Liver (tissue), 8 donors: ENCODE measurements at regions not wholly inside any gene's neighbourhood (a gene's known extent, or its start where the extent isn't known, plus 50 kb on each side); places are given as distances from the start of the nearest gene placed in this dataset.

ENCODE experiments used
- DNase-seq: peaks from one replicate; pipeline ENCODE4 v3.0.0-alpha.2; 2017; ENCODE audit warnings: low spot score
- H3K27ac ChIP-seq, 2 donors: one replicate each; pipeline ENCODE4 v1.7.0; 2013; ENCODE audit warnings: inconsistent platforms in 2 of 2, low read length in 2 of 2, control low read depth in 1 of 2, low read depth in 1 of 2, mild to moderate bottlenecking in 1 of 2
- H3K27me3 ChIP-seq, 4 donors: one replicate each; pipeline versions ENCODE4 v1.6.1 to v1.7.0; 2013; ENCODE audit warnings: low read length in 3 of 4, inconsistent platforms in 1 of 4, mild to moderate bottlenecking in 1 of 4, moderate library complexity in 1 of 4; ENCODE audit not compliant: control insufficient read depth in 4 of 4, insufficient read depth in 4 of 4
- H3K36me3 ChIP-seq, 4 donors: one replicate each; pipeline versions ENCODE4 v1.6.1 to v1.7.0; 2013; ENCODE audit warnings: low read length in 3 of 4, mild to moderate bottlenecking in 3 of 4, low read depth in 1 of 4, moderate library complexity in 1 of 4; ENCODE audit not compliant: control insufficient read depth in 4 of 4, insufficient read depth in 3 of 4
- H3K4me1 ChIP-seq, 4 donors: one replicate each; pipeline versions ENCODE4 v1.6.1 to v1.7.0; 2013; ENCODE audit warnings: low read length in 3 of 4, mild to moderate bottlenecking in 3 of 4, moderate library complexity in 1 of 4; ENCODE audit not compliant: control insufficient read depth in 4 of 4, insufficient read depth in 4 of 4
- H3K4me3 ChIP-seq, 3 donors: one replicate each; pipeline versions ENCODE4 v1.6.1 to v1.7.0; 2013; ENCODE audit warnings: low read length in 3 of 3, control low read depth in 1 of 3, low read depth in 1 of 3, mild to moderate bottlenecking in 1 of 3
- H3K9ac ChIP-seq, 2 donors: one replicate each; pipeline ENCODE4 v1.7.0; 2013; ENCODE audit warnings: low read length in 2 of 2, mild to moderate bottlenecking in 2 of 2, moderate library complexity in 2 of 2, control low read depth in 1 of 2, low read depth in 1 of 2
- H3K9me3 ChIP-seq, 4 donors: one replicate each; pipeline versions ENCODE4 v1.6.1 to v1.7.0; 2013; ENCODE audit warnings: low read length in 3 of 4; ENCODE audit not compliant: control insufficient read depth in 4 of 4
- EGR1 ChIP-seq, 2 donors: IDR thresholded peaks; 2 replicates each; pipeline ENCODE4 v1.6.1; 2016 to 2018; ENCODE audit warnings: antibody characterized with exemption in 2 of 2, low read depth in 2 of 2
- FOXA1 ChIP-seq: IDR thresholded peaks from 2 replicates; pipeline ENCODE4 v1.6.1; 2016; ENCODE audit warnings: antibody characterized with exemption
- FOXA2 ChIP-seq: IDR thresholded peaks from 2 replicates; pipeline ENCODE4 v1.6.1; 2016; ENCODE audit warnings: antibody characterized with exemption
- GABPA ChIP-seq, 2 donors: IDR thresholded peaks in 1 of 2; conservative IDR thresholded peaks in 1 of 2; 2 replicates each; pipeline ENCODE4 v1.6.1; 2016; ENCODE audit warnings: antibody characterized with exemption in 2 of 2, mild to moderate bottlenecking in 1 of 2, moderate library complexity in 1 of 2
- HNF4A ChIP-seq, 2 donors: conservative IDR thresholded peaks; 2 replicates each; pipeline ENCODE4 v1.6.1; 2016; ENCODE audit warnings: antibody characterized with exemption in 2 of 2, mild to moderate bottlenecking in 2 of 2
- HNF4G ChIP-seq: IDR thresholded peaks from 2 replicates; pipeline ENCODE4 v1.6.1; 2016; ENCODE audit warnings: antibody characterized with exemption
- RXRA ChIP-seq, 2 donors: IDR thresholded peaks; 2 replicates each; pipeline ENCODE4 v1.6.1; 2017 to 2018; ENCODE audit warnings: antibody characterized with exemption in 2 of 2, mild to moderate bottlenecking in 1 of 2
- SP1 ChIP-seq: IDR thresholded peaks from 2 replicates; pipeline ENCODE4 v1.6.1; 2018; ENCODE audit warnings: antibody characterized with exemption, mild to moderate bottlenecking
- TAF1 ChIP-seq: conservative IDR thresholded peaks from 2 replicates; pipeline ENCODE4 v1.6.1; 2016; ENCODE audit warnings: antibody characterized with exemption, mild to moderate bottlenecking
- YY1 ChIP-seq: IDR thresholded peaks from 2 replicates; pipeline ENCODE4 v1.6.1; 2016; ENCODE audit warnings: antibody characterized with exemption, mild to moderate bottlenecking
- WGBS: extraction: QIAGEN DNeasy Blood & Tissue Kit; methylation state at CpG from one replicate; pipeline ENCODE4 v1.1.7; 2013; 5-methylcytosine and 5-hydroxymethylcytosine counted together
- TF ChIP-seq, protein P1 (sequence below): IDR thresholded peaks from 2 replicates; pipeline ENCODE4 v1.6.1; 2016; ENCODE audit warnings: antibody characterized with exemption
- TF ChIP-seq, protein P2 (sequence below): IDR thresholded peaks from 2 replicates; pipeline ENCODE4 v1.6.1; 2016; ENCODE audit warnings: antibody characterized with exemption
- TF ChIP-seq, protein P3 (sequence below): IDR thresholded peaks from 2 replicates; pipeline ENCODE4 v1.6.1; 2016; ENCODE audit warnings: antibody characterized with exemption
- TF ChIP-seq, protein P4 (sequence below): IDR thresholded peaks from 2 replicates; pipeline ENCODE4 v1.6.1; 2016; ENCODE audit warnings: antibody characterized with exemption, mild to moderate bottlenecking
- TF ChIP-seq, protein P5 (sequence below): fragments of 150-350 bp; IDR thresholded peaks from 2 replicates; pipeline ENCODE4 v1.5.1; 2017; ENCODE audit warnings: improper control_type of control experiment, low read depth, low read length; ENCODE audit not compliant: missing input control
- donor health status: healthy.
- donor health status: healthy.
- donor health status: healthy.
- donor health status: healthy.
- donor health status: healthy.

DNA sequence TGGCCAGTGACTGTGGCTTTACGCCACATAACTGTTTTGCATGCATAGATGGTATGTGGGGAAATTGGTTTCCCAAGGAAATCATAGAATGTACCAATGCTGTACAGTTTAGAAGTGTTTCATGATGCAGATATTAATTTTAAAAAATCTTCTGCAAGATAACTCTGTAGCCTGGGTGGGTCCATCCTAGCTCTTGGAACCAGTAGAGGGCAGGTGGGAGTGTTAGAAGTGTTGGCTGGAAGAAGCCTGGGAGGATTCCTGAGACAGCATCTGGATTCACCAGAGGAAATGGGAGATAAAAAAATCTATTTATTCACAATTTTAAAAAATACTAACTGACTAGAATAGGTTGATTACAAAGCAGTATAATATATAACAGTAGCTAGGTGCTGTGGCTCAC is 139.9 kb upstream of the GRIA4 start:
- WGBS, result 93% methylated on average over 1 of the region's 1 CpG
- Histone ChIP-seq H3K4me1 (no peaks in the 10 kb centered on the region), H3K9me3 (no peaks in the 10 kb centered on the region), H3K27ac (no peak overlapping the region), H3K9ac (no peak overlapping the region), H3K4me3 (no peak overlapping the region), H3K27me3 (no peaks in the 10 kb centered on the region), H3K36me3 (no peaks in the 10 kb centered on the region)
- no peak for DNase-seq
- TF ChIP-seq SP1, result no peak
- TF ChIP-seq, protein P1, sequence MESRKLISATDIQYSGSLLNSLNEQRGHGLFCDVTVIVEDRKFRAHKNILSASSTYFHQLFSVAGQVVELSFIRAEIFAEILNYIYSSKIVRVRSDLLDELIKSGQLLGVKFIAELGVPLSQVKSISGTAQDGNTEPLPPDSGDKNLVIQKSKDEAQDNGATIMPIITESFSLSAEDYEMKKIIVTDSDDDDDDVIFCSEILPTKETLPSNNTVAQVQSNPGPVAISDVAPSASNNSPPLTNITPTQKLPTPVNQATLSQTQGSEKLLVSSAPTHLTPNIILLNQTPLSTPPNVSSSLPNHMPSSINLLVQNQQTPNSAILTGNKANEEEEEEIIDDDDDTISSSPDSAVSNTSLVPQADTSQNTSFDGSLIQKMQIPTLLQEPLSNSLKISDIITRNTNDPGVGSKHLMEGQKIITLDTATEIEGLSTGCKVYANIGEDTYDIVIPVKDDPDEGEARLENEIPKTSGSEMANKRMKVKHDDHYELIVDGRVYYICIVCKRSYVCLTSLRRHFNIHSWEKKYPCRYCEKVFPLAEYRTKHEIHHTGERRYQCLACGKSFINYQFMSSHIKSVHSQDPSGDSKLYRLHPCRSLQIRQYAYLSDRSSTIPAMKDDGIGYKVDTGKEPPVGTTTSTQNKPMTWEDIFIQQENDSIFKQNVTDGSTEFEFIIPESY, result no peak
- no peak for TF ChIP-seq RXRA (IDR thresholded peaks at IDR 0.05)
- no peak for TF ChIP-seq GABPA (IDR thresholded peaks at IDR 0.05 in 1 of 2, conservative IDR thresholded peaks at IDR 0.05 in 1 of 2)
- TF ChIP-seq, protein P2, sequence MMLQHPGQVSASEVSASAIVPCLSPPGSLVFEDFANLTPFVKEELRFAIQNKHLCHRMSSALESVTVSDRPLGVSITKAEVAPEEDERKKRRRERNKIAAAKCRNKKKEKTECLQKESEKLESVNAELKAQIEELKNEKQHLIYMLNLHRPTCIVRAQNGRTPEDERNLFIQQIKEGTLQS, result no peak
- no peak for TF ChIP-seq YY1
- no peak for TF ChIP-seq HNF4A (conservative IDR thresholded peaks at IDR 0.05)
- TF ChIP-seq EGR1 (IDR thresholded peaks at IDR 0.05; ENCODE audit: low read depth in 2 of 2), result no peak
- no peak for TF ChIP-seq TAF1
- TF ChIP-seq, protein P3, sequence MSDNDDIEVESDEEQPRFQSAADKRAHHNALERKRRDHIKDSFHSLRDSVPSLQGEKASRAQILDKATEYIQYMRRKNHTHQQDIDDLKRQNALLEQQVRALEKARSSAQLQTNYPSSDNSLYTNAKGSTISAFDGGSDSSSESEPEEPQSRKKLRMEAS, result no peak
- no peak for TF ChIP-seq HNF4G
- TF ChIP-seq FOXA2, result no peak
- TF ChIP-seq, protein P4, sequence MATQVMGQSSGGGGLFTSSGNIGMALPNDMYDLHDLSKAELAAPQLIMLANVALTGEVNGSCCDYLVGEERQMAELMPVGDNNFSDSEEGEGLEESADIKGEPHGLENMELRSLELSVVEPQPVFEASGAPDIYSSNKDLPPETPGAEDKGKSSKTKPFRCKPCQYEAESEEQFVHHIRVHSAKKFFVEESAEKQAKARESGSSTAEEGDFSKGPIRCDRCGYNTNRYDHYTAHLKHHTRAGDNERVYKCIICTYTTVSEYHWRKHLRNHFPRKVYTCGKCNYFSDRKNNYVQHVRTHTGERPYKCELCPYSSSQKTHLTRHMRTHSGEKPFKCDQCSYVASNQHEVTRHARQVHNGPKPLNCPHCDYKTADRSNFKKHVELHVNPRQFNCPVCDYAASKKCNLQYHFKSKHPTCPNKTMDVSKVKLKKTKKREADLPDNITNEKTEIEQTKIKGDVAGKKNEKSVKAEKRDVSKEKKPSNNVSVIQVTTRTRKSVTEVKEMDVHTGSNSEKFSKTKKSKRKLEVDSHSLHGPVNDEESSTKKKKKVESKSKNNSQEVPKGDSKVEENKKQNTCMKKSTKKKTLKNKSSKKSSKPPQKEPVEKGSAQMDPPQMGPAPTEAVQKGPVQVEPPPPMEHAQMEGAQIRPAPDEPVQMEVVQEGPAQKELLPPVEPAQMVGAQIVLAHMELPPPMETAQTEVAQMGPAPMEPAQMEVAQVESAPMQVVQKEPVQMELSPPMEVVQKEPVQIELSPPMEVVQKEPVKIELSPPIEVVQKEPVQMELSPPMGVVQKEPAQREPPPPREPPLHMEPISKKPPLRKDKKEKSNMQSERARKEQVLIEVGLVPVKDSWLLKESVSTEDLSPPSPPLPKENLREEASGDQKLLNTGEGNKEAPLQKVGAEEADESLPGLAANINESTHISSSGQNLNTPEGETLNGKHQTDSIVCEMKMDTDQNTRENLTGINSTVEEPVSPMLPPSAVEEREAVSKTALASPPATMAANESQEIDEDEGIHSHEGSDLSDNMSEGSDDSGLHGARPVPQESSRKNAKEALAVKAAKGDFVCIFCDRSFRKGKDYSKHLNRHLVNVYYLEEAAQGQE, result no peak
- TF ChIP-seq FOXA1, result no peak
- TF ChIP-seq, protein P5, sequence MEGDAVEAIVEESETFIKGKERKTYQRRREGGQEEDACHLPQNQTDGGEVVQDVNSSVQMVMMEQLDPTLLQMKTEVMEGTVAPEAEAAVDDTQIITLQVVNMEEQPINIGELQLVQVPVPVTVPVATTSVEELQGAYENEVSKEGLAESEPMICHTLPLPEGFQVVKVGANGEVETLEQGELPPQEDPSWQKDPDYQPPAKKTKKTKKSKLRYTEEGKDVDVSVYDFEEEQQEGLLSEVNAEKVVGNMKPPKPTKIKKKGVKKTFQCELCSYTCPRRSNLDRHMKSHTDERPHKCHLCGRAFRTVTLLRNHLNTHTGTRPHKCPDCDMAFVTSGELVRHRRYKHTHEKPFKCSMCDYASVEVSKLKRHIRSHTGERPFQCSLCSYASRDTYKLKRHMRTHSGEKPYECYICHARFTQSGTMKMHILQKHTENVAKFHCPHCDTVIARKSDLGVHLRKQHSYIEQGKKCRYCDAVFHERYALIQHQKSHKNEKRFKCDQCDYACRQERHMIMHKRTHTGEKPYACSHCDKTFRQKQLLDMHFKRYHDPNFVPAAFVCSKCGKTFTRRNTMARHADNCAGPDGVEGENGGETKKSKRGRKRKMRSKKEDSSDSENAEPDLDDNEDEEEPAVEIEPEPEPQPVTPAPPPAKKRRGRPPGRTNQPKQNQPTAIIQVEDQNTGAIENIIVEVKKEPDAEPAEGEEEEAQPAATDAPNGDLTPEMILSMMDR, result no peak

DNA sequence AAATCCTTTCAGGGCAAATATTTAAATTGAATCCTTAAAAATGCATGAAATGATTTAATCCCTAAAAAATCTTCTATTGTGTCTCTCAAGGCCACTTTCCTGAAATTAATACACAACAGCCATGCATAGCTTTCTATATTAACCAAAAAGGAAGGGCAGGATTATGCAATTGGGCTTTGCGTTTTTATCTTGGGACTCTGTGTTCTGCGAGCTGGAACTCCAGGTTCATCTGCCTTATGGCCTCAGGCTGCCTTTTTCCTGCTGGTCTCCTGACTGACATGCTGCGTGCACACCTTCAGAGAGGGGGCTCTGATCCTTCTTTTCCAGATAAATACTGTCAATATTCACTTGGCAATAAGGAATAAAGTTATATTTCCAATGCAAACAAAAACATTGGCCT is 141.7 kb upstream of the GRIA4 start:
- H3K4me1 ChIP-seq, result no peaks in the 10 kb centered on the region
- H3K4me3 ChIP-seq, result no peak overlapping the region
- no peak for DNase-seq
- TF ChIP-seq, protein P1, result no peak
- no peak for TF ChIP-seq TAF1
- H3K27ac ChIP-seq, result no peak overlapping the region
- no peaks in the 10 kb centered on the region for H3K27me3 ChIP-seq
- no peaks in the 10 kb centered on the region for H3K9me3 ChIP-seq
- H3K36me3 ChIP-seq, result no peaks in the 10 kb centered on the region
- no peak overlapping the region for H3K9ac ChIP-seq
- WGBS, result 26% methylated on average over 3 of the region's 3 CpGs
